Left lung (tissue), 4 donors: ENCODE measurements at regions not wholly inside any gene's neighbourhood (a gene's known extent, or its start where the extent isn't known, plus 50 kb on each side); places are given as distances from the start of the nearest gene placed in this dataset.

ENCODE experiments used
- ATAC-seq: fragments of 200-7000 bp; cut with Tn5 transposase; one replicate; pipeline ENCODE4 v1.9.1; 2020; ENCODE audit warnings: moderate library complexity
- DNase-seq, 4 donors: peaks; one replicate each; pipeline ENCODE4 v3.0.0-alpha.2; 2013 to 2020
- H3K27ac ChIP-seq, 2 donors: fragments of 200-600 bp; sonication (generic) in 1 of 2; one replicate each; pipeline versions ENCODE4 v1.5.0 to v1.8.0; 2020 to 2021
- H3K27me3 ChIP-seq, 2 donors: fragments of 200-600 bp; sonication (generic) in 1 of 2; one replicate each; pipeline versions ENCODE4 v1.5.0 to v1.8.0; 2020 to 2021
- H3K36me3 ChIP-seq, 2 donors: fragments of 200-600 bp; sonication (generic) in 1 of 2; one replicate each; pipeline versions ENCODE4 v1.5.0 to v1.8.0; 2020 to 2021
- H3K4me1 ChIP-seq, 2 donors: fragments of 200-600 bp; one replicate each; pipeline ENCODE4 v1.8.0; 2021
- H3K4me3 ChIP-seq, 2 donors: fragments of 200-600 bp; sonication (generic) in 1 of 2; one replicate each; pipeline versions ENCODE4 v1.5.0 to v1.8.0; 2020 to 2021; ENCODE audit warnings: mild to moderate bottlenecking in 1 of 2
- H3K9me3 ChIP-seq, 2 donors: fragments of 200-600 bp; sonication (generic) in 1 of 2; one replicate each; pipeline versions ENCODE4 v1.5.0 to v1.8.0; 2020 to 2021
- intact Hi-C, 2 donors: fragments of 100-400 bp; cut with DNase I; formaldehyde crosslinking; loops; one replicate each; pipeline versions ENCODE4 v1.11.2 to v1.14.2; 2022
- TF ChIP-seq, protein P1 (sequence below), 2 donors: fragments of 200-600 bp; sonication (generic) in 1 of 2; IDR thresholded peaks; one replicate each; pipeline versions ENCODE4 v1.5.0 to v1.8.0; 2021; ENCODE audit warnings: antibody characterized with exemption in 2 of 2
- donor health status: DM: no; HTN: yes; CAD: no.
- donor health status: DM: no; HTN: no; CAD: no.

GRCh38 chr20:60300374-60300773 is 342.2 kb downstream of the CDH26 start:
- Histone ChIP-seq H3K27me3 (no peaks in the 10 kb centered on the region), H3K4me3 (no peak overlapping the region), H3K27ac (no peak overlapping the region), H3K9me3 (no peaks in the 10 kb centered on the region), H3K4me1 (no peaks in the 10 kb centered on the region), H3K36me3 (no peaks in the 10 kb centered on the region)
- ATAC-seq (no peak), DNase-seq (no peak)
- TF ChIP-seq, protein P1, sequence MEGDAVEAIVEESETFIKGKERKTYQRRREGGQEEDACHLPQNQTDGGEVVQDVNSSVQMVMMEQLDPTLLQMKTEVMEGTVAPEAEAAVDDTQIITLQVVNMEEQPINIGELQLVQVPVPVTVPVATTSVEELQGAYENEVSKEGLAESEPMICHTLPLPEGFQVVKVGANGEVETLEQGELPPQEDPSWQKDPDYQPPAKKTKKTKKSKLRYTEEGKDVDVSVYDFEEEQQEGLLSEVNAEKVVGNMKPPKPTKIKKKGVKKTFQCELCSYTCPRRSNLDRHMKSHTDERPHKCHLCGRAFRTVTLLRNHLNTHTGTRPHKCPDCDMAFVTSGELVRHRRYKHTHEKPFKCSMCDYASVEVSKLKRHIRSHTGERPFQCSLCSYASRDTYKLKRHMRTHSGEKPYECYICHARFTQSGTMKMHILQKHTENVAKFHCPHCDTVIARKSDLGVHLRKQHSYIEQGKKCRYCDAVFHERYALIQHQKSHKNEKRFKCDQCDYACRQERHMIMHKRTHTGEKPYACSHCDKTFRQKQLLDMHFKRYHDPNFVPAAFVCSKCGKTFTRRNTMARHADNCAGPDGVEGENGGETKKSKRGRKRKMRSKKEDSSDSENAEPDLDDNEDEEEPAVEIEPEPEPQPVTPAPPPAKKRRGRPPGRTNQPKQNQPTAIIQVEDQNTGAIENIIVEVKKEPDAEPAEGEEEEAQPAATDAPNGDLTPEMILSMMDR (IDR thresholded peaks at IDR 0.05), result no peak
- intact Hi-C loops, result no loop called here

- DNase-seq, result no peak
- no peak for ATAC-seq
- intact Hi-C loops, result no loop called here
- H3K27me3 ChIP-seq, result no peaks in the 10 kb centered on the region
- H3K4me1 ChIP-seq, result no peaks in the 10 kb centered on the region
- no peak overlapping the region for H3K4me3 ChIP-seq
- no peaks in the 10 kb centered on the region for H3K9me3 ChIP-seq
- H3K36me3 ChIP-seq, result no peaks in the 10 kb centered on the region
- TF ChIP-seq, protein P1 (IDR thresholded peaks at IDR 0.05), result no peak
- no peak overlapping the region for H3K27ac ChIP-seq
Measured at GRCh38 chr20:60302875-60303274, 344.7 kb downstream of the CDH26 start.

GRCh38 chr20:60304026-60304590 is 345.9 kb downstream of the CDH26 start:
- no peaks in the 10 kb centered on the region for H3K27me3 ChIP-seq
- no peaks in the 10 kb centered on the region for H3K36me3 ChIP-seq
- TF ChIP-seq, protein P1 (IDR thresholded peaks at IDR 0.05), result no peak
- ATAC-seq (no peak), DNase-seq (no peak)
- no peak overlapping the region for H3K4me3 ChIP-seq
- H3K9me3 ChIP-seq, result no peaks in the 10 kb centered on the region
- H3K27ac ChIP-seq, result no peak overlapping the region
- intact Hi-C loops, result no loop called here
- no peaks in the 10 kb centered on the region for H3K4me1 ChIP-seq

GRCh38 chr20:60304931-60305330 is 346.7 kb downstream of the CDH26 start:
- intact Hi-C loops, result no loop called here
- TF ChIP-seq, protein P1 (IDR thresholded peaks at IDR 0.05), result no peak
- no peaks in the 10 kb centered on the region for H3K9me3 ChIP-seq
- H3K4me3 ChIP-seq, result no peak overlapping the region
- DNase-seq, result no peak
- no peak for ATAC-seq
- H3K27me3 ChIP-seq, result no peaks in the 10 kb centered on the region
- no peaks in the 10 kb centered on the region for H3K36me3 ChIP-seq
- H3K4me1 ChIP-seq, result no peaks in the 10 kb centered on the region
- no peak overlapping the region for H3K27ac ChIP-seq

DNA sequence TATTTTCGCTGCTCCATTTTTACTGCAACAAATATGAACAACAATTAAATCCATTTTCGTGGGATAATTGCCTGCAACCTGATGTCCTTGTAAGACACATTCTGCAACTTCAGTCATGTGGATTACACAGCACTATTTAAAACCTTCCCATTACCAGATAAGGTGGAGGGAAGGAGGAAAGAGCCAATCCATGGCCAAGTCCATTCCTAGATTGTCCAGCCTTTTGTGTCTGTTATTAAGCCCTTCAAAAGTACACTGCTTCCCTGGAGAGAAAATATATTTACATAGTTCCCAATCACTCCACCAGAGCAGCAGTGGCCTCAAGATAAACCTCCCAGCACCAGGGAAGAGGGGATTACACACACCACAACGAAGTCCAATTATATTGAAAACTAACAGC is 347.9 kb downstream of the CDH26 start:
- Histone ChIP-seq H3K4me3 (no peak overlapping the region), H3K36me3 (no peaks in the 10 kb centered on the region), H3K27ac (no peak overlapping the region), H3K27me3 (no peaks in the 10 kb centered on the region), H3K4me1 (no peaks in the 10 kb centered on the region), H3K9me3 (no peaks in the 10 kb centered on the region)
- TF ChIP-seq, protein P1 (IDR thresholded peaks at IDR 0.05), result no peak
- ATAC-seq, result no peak
- intact Hi-C loops, result no loop called here
- DNase-seq, result peak in 1 of 4 donors; percentile 3
